GM23338 (cell line): ENCODE measurements at regions not wholly inside any gene's neighbourhood (a gene's known extent, or its start where the extent isn't known, plus 50 kb on each side); places are given as distances from the start of the nearest gene placed in this dataset.

Experiments used
- ATAC-seq: fragments of 200-7000 bp; cut with Tn5 transposase; 3 replicates; pipeline ENCODE4 v1.9.1; 2020
- DNase-seq: peaks from one replicate; pipeline ENCODE4 v3.0.0-alpha.2; 2015; ENCODE audit warnings: low spot score
- H2AFZ ChIP-seq: fragments of 200-600 bp; sonication (generic); 2 replicates; pipeline ENCODE4 v1.8.0; 2016; ENCODE audit warnings: antibody characterized with exemption, mild to moderate bottlenecking, moderate library complexity
- H3F3A ChIP-seq: fragments of 200-600 bp; sonication (generic); replicated peaks from 2 replicates; pipeline ENCODE4 v1.8.0; 2017; ENCODE audit warnings: antibody characterized with exemption, mixed run types, low read depth
- H3K27ac ChIP-seq: fragments of 200-600 bp; sonication (generic); 2 replicates; pipeline ENCODE4 v1.6.1; 2016; ENCODE audit warnings: low read depth
- H3K27me3 ChIP-seq: fragments of 200-600 bp; sonication (generic); 2 replicates; pipeline ENCODE4 v1.8.0; 2016; ENCODE audit warnings: mild to moderate bottlenecking, mixed run types, moderate library complexity; ENCODE audit not compliant: insufficient read depth
- H3K36me3 ChIP-seq: fragments of 200-600 bp; sonication (generic); 2 replicates; pipeline ENCODE4 v1.8.0; 2016; ENCODE audit warnings: mild to moderate bottlenecking; ENCODE audit not compliant: insufficient read depth
- H3K4me1 ChIP-seq: fragments of 200-600 bp; sonication (generic); 2 replicates; pipeline ENCODE4 v1.8.0; 2016; ENCODE audit warnings: mild to moderate bottlenecking, moderate library complexity; ENCODE audit not compliant: insufficient read depth
- H3K4me2 ChIP-seq: fragments of 200-600 bp; sonication (generic); 2 replicates; pipeline ENCODE4 v1.7.1; 2017; ENCODE audit warnings: mixed run types
- H3K4me3 ChIP-seq: fragments of 200-600 bp; sonication (generic); 2 replicates; pipeline ENCODE4 v1.6.1; 2016; ENCODE audit warnings: mixed run types
- H3K79me2 ChIP-seq: fragments of 200-600 bp; sonication (generic); replicated peaks from 2 replicates; pipeline ENCODE4 v1.8.0; 2017; ENCODE audit warnings: mild to moderate bottlenecking; ENCODE audit not compliant: insufficient read depth
- H3K9me2 ChIP-seq: fragments of 200-600 bp; sonication (generic); 2 replicates; pipeline ENCODE4 v1.8.0; 2017; ENCODE audit not compliant: insufficient read depth
- H4K20me1 ChIP-seq: fragments of 200-600 bp; sonication (generic); replicated peaks from 2 replicates; pipeline ENCODE4 v1.8.0; 2017; ENCODE audit warnings: mild to moderate bottlenecking; ENCODE audit not compliant: insufficient read depth
- H3K27ac Mint-ChIP-seq: 2 replicates; pipeline ENCODE4 v1.8.0; 2020; ENCODE audit warnings: inconsistent platforms, mild to moderate bottlenecking, moderate library complexity, mixed read lengths
- H3K27me3 Mint-ChIP-seq: 3 replicates; pipeline ENCODE4 v1.8.0; 2022; ENCODE audit warnings: low read depth, mild to moderate bottlenecking, moderate library complexity, mixed read lengths, inconsistent platforms; ENCODE audit not compliant: insufficient read depth, poor library complexity
- H3K36me3 Mint-ChIP-seq: 3 replicates; pipeline ENCODE4 v1.8.0; 2021; ENCODE audit warnings: low read depth, mild to moderate bottlenecking, inconsistent platforms, moderate library complexity, mixed read lengths
- H3K4me1 Mint-ChIP-seq: 3 replicates; pipeline ENCODE4 v1.8.0; 2020; ENCODE audit warnings: mild to moderate bottlenecking, inconsistent platforms, mixed read lengths
- H3K4me3 Mint-ChIP-seq: 3 replicates; pipeline ENCODE4 v1.8.0; 2021; ENCODE audit warnings: moderate library complexity, mild to moderate bottlenecking, inconsistent platforms, mixed read lengths
- H3K9me3 Mint-ChIP-seq: 3 replicates; pipeline ENCODE4 v1.8.0; 2020; ENCODE audit warnings: moderate library complexity, mild to moderate bottlenecking, inconsistent platforms, mixed read lengths
- CREB1 ChIP-seq: fragments of 250-450 bp; sonication (Bioruptor Pico); IDR thresholded peaks from 2 replicates; pipeline ENCODE4 v1.5.0; 2020; ENCODE audit warnings: low read depth, mild to moderate bottlenecking, moderate library complexity
- TF ChIP-seq, protein P1 (sequence below): fragments of 250-450 bp; sonication (Bioruptor Pico); IDR thresholded peaks from 2 replicates; pipeline ENCODE4 v1.5.0; 2020; ENCODE audit warnings: mild to moderate bottlenecking, moderate library complexity
- TF ChIP-seq, protein P2 (sequence below), 2 experiments: fragments of 200-600 bp in 1 of 2; sonication (generic) in 1 of 2; conservative IDR thresholded peaks; 2 replicates each; pipeline versions ENCODE4 v1.5.1 to v1.6.1; 2016 to 2017; ENCODE audit warnings: antibody characterized with exemption in 2 of 2, low read depth in 2 of 2, mild to moderate bottlenecking in 2 of 2, moderate library complexity in 1 of 2

DNA sequence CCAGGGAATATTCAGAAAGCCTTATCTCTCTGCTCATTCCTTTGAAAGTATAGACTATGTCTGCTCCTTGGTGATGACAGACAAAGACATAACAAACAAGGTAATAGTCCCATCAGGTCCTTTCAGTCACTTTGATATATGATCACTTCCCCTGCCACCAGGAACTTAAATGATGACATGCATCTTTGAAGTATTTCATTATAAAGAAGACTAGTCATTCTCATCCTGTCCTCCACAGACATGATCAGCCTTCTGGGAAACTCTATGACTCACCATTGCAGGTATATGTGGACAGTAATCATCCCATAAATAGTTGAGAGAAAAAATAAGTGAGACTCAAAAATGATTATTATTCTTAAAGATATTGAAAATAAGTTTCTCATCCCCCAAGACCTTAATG lies 117.5 kb upstream of the VCX2 start (continued):
- TF ChIP-seq, protein P1, sequence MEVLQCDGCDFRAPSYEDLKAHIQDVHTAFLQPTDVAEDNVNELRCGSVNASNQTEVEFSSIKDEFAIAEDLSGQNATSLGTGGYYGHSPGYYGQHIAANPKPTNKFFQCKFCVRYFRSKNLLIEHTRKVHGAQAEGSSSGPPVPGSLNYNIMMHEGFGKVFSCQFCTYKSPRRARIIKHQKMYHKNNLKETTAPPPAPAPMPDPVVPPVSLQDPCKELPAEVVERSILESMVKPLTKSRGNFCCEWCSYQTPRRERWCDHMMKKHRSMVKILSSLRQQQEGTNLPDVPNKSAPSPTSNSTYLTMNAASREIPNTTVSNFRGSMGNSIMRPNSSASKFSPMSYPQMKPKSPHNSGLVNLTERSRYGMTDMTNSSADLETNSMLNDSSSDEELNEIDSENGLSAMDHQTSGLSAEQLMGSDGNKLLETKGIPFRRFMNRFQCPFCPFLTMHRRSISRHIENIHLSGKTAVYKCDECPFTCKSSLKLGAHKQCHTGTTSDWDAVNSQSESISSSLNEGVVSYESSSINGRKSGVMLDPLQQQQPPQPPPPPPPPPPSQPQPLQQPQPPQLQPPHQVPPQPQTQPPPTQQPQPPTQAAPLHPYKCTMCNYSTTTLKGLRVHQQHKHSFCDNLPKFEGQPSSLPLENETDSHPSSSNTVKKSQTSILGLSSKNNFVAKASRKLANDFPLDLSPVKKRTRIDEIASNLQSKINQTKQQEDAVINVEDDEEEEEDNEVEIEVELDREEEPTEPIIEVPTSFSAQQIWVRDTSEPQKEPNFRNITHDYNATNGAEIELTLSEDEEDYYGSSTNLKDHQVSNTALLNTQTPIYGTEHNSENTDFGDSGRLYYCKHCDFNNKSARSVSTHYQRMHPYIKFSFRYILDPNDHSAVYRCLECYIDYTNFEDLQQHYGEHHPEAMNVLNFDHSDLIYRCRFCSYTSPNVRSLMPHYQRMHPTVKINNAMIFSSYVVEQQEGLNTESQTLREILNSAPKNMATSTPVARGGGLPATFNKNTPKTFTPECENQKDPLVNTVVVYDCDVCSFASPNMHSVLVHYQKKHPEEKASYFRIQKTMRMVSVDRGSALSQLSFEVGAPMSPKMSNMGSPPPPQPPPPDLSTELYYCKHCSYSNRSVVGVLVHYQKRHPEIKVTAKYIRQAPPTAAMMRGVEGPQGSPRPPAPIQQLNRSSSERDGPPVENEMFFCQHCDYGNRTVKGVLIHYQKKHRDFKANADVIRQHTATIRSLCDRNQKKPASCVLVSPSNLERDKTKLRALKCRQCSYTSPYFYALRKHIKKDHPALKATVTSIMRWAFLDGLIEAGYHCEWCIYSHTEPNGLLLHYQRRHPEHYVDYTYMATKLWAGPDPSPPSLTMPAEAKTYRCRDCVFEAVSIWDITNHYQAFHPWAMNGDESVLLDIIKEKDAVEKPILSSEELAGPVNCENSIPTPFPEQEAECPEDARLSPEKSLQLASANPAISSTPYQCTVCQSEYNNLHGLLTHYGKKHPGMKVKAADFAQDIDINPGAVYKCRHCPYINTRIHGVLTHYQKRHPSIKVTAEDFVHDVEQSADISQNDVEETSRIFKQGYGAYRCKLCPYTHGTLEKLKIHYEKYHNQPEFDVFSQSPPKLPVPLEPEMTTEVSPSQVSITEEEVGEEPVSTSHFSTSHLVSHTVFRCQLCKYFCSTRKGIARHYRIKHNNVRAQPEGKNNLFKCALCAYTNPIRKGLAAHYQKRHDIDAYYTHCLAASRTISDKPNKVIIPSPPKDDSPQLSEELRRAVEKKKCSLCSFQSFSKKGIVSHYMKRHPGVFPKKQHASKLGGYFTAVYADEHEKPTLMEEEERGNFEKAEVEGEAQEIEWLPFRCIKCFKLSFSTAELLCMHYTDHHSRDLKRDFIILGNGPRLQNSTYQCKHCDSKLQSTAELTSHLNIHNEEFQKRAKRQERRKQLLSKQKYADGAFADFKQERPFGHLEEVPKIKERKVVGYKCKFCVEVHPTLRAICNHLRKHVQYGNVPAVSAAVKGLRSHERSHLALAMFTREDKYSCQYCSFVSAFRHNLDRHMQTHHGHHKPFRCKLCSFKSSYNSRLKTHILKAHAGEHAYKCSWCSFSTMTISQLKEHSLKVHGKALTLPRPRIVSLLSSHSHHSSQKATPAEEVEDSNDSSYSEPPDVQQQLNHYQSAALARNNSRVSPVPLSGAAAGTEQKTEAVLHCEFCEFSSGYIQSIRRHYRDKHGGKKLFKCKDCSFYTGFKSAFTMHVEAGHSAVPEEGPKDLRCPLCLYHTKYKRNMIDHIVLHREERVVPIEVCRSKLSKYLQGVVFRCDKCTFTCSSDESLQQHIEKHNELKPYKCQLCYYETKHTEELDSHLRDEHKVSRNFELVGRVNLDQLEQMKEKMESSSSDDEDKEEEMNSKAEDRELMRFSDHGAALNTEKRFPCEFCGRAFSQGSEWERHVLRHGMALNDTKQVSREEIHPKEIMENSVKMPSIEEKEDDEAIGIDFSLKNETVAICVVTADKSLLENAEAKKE, result no peak

DNA sequence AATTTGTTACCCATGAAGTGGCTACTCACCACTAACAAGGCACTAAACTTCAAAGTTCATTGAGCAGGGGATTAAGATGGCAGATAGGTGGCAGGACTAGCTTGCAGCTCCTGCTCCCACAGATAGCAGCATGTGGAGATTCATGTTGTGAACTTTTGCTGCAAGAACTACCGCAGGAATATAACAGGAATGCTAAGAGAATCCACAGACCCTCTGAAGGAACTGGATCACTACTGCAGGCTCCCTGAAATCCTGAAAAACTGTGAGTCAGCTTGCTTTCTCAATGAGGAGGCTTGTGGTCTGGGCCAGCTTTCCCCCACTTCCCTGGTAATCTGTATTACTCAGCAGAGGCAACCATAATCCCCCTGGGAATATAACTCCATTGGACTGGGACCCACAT lies 118.5 kb upstream of the VCX2 start:
- ATAC-seq, result no peak
- Histone ChIP-seq H3K79me2 (no peaks in the 10 kb centered on the region), H3K27me3 (no peaks in the 10 kb centered on the region), H3F3A (no peaks in the 10 kb centered on the region), H3K9me2 (no peaks in the 10 kb centered on the region), H4K20me1 (no peaks in the 10 kb centered on the region), H2AFZ (no peak overlapping the region), H3K4me1 (0 out of 2 replicates have a peak, but pooled peaks cover 7% of the 10 kb centered on the region), H3K36me3 (no peaks in the 10 kb centered on the region), H3K4me2 (no peak overlapping the region), H3K27ac (no peak overlapping the region), H3K4me3 (no peak overlapping the region)
- Mint-ChIP-seq H3K36me3 (no peaks in the 10 kb centered on the region), H3K9me3 (no peaks in the 10 kb centered on the region), H3K27me3 (no peaks in the 10 kb centered on the region), H3K4me3 (no peak overlapping the region), H3K4me1 (peaks cover 6% of the 10 kb centered on the region), H3K27ac (no peak overlapping the region)
- DNase-seq, result no peak
- TF ChIP-seq, protein P2, sequence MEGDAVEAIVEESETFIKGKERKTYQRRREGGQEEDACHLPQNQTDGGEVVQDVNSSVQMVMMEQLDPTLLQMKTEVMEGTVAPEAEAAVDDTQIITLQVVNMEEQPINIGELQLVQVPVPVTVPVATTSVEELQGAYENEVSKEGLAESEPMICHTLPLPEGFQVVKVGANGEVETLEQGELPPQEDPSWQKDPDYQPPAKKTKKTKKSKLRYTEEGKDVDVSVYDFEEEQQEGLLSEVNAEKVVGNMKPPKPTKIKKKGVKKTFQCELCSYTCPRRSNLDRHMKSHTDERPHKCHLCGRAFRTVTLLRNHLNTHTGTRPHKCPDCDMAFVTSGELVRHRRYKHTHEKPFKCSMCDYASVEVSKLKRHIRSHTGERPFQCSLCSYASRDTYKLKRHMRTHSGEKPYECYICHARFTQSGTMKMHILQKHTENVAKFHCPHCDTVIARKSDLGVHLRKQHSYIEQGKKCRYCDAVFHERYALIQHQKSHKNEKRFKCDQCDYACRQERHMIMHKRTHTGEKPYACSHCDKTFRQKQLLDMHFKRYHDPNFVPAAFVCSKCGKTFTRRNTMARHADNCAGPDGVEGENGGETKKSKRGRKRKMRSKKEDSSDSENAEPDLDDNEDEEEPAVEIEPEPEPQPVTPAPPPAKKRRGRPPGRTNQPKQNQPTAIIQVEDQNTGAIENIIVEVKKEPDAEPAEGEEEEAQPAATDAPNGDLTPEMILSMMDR (conservative IDR thresholded peaks at IDR 0.05; ENCODE audit: low read depth in 2 of 2), result 0 out of 4 replicates have a peak, but pooled peaks of 1 of the 2 experiments have one; percentile 6
- no peak for TF ChIP-seq CREB1 (CRISPR knock-in tag)
